ENCODE measurements at regions not wholly inside any gene's neighbourhood (a gene's known extent, or its start where the extent isn't known, plus 50 kb on each side); places are given as distances from the start of the nearest gene placed in this dataset.
"Not testable (repeated sequence)": the region's sequence is repeated elsewhere in the genome, so short reads cannot be mapped to it uniquely, and the experiment has no call there.

DNA sequence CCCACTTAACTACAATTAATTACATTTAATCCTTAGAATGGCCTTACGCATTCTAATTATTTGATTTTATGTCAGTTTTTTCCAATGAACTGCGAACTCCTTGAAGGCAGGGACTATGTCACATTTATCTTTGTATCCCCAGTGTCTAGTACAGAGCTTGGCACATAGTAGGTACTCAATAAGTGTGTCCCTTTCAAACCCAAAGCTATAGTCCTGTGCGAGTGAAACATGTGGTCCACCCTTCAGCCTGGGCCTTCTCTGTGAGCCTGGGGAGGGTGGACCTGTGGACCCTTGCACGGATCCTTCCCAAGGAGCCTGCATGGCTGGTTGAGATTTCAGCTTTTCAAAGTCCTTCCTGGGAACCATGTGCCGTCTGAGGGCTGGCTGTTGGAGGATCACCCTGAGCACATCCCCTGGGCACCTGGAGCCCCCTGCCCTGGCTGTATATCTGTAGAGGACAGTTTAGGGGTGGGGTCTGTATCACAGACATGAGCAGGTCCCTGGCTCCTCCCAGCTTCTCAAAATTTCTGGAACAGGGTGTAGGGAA is 103.1 kb downstream of the IER5 start:
- no peak for DNase-seq (ENCODE audit: extremely low read depth, low read depth)

DNA sequence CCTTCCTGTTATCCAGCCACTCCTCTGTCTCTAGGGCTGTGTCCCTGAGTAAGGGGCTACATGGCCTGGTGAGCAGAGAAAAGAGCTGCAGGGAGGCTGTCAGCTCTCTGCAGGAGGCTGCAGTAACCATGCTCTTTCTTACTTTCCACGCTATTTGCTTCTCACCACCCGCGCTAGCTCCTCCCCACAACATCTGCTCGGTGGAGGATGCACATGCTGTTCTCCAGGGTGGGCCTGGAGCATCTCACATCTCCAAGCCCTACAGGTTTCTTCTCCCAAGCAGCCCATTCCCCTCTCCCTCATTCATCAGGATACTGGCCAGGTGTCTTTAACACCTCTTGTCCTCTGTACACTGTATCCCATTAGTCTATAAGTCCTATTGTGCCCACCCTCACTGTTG is 103.8 kb downstream of the IER5 start:
- DNase-seq (ENCODE audit: extremely low read depth, low read depth), result no peak

DNA sequence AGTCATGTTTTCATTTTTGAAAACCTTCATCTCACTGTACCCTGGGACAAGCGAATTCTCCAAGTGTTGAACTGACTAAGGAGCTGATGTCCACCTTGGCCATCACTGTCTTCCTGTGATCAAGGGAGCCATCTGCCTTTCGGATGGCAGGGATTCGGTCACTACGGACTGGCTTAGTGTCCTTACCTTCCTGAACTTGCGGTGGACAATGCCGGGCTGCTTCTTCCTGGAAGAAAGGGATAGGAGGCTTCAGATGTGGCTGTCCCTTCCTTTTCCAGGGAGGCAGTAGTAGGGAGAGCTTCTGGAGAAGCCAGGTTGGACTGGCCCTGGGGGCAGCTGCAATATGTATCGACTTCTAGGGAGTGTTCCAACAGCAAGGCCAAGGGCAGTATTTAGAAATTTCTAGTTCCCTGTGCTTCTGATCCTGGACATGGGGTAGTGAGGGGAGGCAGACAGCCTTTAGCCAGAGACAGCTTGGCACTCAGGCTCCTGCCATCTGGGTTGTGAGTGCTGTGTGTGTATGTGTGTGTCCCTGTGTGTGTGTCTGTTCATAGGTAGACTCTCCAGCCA is 114.6 kb downstream of the IER5 start:
- DNase-seq (ENCODE audit: extremely low read depth, low read depth), result no peak

DNA sequence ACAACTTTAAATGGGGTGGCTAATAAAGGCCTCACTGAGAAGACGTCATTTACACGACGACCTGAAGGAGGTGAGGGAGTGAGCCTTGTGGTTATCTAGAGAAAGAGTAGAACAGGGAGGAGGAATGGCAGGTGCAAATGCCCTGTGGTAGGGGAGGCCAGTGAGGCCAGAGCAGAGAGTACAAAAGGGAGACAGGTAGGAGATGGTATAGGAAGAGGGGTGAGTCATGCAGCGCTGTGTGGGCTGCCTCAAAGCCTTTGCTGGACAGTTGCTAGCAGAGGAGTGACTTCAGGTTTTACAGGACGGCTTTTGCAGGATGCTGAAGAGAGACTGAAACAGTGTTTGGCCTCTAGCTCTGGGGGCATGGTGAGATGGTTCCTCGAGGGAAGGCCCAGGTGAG is 116.0 kb downstream of the IER5 start:
- DNase-seq (ENCODE audit: extremely low read depth, low read depth), result no peak

DNA sequence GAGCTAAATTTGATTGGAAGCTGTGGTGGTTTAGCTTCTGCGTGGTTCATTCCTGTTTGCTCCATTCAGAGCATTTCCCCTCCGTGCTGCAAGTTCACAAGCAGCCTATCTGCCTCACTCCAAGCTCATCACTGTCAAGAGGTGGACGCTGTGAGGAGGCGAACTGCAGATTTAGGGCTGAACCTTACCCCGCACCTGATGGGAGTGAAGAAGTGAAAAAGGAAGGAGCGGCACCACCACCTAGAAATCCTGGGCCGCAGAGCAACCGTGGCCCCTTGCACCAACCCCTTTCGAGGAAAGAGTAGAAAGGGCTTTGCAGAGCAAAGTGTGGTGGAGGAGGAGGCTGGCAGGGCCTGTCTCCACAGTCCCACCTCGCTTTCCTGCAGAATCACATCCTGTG is 117.4 kb downstream of the IER5 start:
- no peak for DNase-seq (ENCODE audit: extremely low read depth, low read depth)

DNA sequence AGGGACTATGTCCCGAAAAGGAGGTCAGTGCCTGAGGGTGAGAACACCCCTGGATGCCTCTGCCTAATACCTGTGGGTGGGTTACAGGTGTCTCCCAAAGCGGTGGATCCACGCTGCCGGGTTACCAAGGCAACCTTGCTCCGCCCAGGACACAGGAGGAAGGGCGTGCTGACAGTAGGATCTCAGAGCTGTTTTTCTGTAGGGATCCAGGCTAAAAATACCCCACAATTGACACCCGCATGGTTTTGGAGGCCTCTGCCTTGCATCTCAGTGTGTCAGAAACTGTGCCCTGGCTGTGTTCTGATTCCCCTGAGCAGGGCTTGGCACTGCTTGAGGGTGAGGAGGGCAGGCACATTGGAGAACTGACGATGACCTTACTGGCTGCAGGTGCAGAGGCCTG is 118.0 kb downstream of the IER5 start:
- no peak for DNase-seq (ENCODE audit: extremely low read depth, low read depth)

DNA sequence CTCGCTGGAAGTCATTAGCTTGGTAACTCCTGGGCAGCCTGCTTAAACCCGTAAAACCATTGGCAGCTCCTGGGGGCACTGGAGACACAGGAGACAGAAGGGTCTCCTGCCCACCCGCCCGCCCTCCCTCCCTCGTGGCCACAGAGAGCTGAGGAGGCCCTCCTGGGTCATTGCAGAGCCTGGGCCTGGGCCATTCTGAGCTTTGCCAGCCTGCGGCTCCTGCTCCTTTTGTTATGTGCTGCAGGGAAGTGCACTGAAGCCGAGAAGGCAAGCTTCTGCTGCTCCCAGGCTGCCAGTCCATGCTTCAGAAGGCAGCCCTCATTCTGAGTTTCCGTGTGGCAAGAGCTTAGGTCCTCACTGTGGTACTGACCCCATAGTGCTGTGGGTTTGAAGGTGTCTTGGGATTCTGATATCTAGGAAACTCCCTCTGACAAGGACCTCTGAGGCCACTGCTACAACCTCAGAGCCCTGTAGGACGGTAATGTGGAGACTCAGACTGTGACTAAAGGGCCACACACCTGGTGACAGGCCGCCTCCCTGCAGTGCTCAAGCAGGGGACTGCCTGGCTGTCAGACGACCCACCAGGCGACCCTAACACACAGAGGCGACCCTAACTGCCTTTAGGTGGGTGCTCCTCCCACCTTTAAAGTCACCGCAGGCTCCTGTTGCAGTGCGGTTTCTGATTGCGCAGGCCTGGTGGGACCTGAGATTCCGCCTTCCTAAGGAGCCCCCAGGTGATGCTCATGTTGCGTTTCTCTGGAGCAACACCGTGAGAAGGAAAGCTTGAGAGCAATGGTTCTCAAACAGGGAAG is 118.7 kb downstream of the IER5 start:
- DNase-seq (ENCODE audit: extremely low read depth, low read depth), result no peak

DNA sequence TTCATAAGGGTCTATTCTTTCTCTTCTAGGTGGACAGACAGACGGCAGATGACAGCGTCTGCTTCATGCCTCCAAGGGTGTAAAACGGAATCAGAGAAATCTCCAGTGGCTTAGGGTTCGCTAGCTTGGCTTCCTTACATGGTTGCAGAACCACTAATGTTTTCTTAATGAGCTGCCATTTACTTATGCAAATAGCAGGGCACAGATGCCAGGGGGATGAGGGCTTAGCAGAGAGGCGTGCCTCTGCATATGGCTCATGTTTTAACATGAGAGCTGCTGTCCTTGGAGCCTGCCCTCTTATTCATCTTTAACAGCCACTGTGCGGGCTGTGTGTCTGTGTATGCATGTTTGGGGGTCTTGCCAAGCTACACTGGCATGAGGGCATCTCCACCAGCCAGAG is 119.6 kb downstream of the IER5 start:
- DNase-seq (ENCODE audit: extremely low read depth, low read depth), result no peak

DNA sequence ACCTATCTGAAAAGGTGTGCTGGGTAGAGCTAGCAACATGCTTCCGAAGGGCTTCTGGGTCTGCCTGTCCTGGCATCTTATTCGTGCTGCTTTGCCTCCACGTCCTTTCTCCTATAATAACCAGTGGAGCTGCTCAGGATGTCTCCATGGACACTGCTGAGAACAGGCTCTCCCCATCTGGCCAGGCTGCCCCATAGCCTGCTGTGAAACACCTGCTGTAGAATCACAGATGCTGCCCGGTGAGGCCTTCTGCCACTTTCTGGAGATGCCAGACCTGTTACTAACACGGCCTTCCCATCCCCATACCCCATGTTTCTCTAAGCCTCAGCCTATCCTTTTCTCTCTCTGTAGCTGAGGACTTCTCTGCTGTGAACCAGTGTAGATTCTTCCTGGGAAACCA is 120.5 kb downstream of the IER5 start:
- DNase-seq (ENCODE audit: extremely low read depth, low read depth), result no peak

DNA sequence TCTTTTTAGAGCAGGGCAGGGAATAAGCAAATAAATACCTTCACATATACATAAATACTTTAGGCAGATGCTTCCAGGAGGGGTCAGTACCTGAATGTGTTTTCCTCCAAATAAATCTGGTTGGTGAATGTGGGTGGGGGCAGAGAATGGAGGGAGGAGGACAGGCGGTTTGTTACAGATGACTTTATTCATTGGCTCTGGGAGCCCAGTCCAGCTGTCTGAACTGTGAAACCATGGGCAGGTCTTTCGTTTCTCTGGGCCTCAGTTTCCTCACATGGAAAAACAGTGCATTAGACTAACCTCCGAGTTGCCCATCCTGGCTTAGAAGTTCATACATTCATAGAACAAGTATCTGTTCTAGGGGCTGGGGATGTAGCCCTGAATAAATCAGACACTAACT is 124.6 kb downstream of the IER5 start:
- no peak for DNase-seq (ENCODE audit: extremely low read depth, low read depth)

DNA sequence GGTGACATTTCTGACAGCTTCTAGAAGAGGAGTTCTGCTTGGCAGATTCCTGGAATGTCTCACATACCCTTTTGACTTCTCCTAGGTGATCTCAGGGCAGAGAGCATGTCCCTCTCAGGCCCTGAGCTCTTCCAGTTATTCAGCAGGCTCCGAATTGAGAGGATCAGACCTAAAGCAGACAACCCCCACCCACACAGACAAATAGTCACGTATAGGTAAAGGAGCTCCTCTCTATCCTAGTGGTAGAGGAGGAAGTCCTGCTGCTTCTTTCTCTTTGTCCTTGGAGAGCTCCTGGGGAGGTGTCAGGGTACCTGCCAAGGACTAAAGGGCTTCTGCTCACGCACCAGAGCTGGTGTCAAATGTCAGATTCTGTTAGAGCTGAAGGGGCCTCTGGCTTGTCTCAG is 128.1 kb downstream of the IER5 start:
- DNase-seq (ENCODE audit: extremely low read depth, low read depth), result no peak

DNA sequence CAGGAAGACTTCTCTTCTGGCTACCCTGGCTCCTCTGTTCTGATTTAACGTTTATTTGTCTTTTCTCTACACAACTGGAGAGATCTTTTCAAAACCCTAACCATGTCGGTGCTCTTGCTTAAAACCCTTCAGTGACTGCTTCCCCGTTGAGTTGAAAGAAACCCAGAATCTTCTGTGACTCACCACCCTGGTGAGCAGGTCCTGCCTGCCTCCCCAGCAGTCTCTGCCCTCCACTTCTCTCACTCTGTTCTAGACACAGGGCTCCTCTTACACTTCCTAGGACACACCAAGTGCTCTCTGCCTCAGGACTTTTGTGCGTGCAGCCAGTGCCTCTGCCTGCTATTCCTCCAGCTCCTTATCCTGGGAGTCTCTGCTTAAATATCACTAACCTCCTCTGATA is 131.4 kb downstream of the IER5 start:
- DNase-seq (ENCODE audit: extremely low read depth, low read depth), result no peak

DNA sequence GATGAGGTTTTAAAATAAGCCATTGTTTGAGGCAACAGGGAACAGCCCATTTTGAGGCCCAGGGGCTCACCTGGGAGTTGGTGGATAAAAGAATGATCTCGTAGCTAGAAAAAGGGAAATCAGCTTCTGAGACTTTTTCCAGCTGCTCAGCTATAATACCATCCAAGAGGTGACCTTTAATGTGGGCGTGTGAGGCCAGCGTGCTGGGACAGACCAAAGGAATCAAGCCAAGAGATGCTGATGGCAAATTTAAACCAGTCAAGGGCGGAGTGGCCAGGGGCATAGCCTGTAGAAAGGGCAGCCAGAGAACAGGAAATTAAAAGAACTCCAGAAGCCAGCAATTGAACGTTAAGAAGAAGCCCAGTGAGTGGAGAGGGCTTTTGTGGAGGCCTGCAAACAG is 132.6 kb downstream of the IER5 start:
- DNase-seq (ENCODE audit: extremely low read depth, low read depth), result no peak

DNA sequence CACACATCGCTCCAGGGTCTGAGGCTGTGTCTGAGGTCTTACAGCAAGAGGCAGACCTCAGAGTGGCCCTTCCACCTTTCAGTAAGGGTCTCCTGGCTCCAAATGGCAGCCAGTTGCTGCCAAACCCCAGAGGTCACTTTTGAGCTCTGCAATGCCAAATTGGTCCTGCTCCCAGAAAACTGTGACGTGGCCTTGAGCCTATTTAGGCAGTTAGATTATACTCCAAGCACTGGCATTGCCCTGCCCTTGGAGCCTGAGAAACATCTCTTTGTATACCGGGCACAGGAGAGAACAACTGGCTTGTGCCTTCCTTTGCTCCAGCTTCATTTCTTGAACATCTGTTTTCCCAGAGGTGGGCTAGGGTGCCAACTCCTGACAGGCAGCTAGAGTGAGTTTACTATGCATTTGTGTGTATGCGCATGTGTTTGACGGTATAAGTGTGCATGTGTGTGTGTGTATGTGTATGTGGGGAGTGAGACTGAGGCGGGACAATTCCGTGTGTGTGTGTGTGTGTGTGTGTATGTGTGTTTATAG is 134.5 kb downstream of the IER5 start:
- no peak for DNase-seq (ENCODE audit: extremely low read depth, low read depth)

DNA sequence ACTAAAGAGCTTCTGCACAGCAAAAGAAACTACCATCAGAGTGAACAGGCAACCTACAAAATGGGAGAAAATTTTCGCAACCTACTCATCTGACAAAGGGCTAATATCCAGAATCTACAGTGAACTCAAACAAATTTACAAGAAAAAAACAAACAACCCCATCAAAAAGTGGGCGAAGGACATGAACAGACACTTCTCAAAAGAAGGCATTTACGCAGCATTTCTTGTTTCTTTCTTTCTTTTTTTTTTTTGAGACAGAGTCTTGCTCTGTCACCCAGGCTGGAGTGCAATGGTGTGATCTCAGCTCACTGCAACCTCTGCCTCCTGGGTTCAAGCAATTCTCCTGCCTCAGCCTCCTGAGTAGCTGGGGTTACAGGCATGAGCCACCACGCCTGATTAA is 138.2 kb downstream of the IER5 start:
- DNase-seq (ENCODE audit: extremely low read depth, low read depth), result not testable (repeated sequence)

DNA sequence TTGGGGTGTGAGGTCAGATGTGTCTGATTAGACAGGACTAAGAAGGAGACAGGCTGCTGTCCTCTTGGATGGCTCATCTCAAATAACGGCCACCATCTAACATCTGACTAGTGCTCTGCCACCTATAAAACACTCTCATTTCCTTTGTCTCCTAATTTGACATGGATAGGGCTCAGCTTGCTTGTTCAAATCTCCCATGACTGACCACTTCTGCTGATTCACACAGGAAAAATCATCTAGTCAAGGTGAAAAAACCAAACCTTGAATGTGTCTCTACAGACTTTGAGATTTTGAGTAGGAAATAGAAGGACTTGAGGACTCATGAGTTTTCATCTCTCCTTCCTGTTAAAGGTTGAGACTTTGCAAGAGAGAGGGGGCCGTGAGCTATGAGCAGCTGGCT is 150.6 kb downstream of the IER5 start:
- DNase-seq (ENCODE audit: extremely low read depth, low read depth), result no peak

DNA sequence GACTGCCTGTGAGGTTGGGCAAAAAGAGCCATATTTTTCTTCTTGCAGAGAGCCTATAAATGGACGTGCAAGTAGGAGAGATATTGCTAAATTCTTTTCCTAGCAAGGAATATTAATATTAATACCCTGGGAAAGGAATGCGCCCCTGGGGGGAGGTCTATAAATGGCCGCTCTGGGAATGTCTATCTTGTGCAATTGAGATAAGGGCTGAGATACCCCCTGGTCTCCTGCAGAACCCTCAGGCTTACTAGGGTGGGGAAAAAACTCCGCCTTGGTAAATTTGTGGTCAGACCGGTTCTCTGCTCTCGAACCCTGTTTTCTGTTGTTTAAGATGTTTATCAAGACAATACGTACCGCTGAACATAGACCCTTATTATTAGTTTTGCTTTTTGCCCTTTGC is 157.8 kb downstream of the IER5 start:
- not testable (repeated sequence) for DNase-seq (ENCODE audit: extremely low read depth, low read depth)

DNA sequence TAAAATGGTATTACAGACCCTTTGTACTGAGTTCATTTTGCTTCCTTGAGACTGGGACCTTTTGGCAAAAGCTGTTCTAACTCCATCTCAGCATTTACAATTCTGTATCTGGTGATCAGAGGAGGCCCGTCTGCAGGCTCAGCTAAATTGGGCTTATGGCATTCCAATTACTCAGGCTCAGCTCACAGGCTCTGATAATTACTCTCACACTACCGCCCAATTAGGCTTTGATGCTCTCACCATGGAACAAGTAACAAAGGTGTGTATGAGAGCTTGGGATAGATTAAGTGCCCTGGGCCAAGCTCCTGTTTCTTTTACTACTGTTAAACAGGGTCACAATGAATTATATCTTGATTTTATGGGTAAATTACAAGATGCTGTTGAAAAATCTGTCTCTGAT is 159.9 kb downstream of the IER5 start:
- not testable (repeated sequence) for DNase-seq (ENCODE audit: extremely low read depth, low read depth)

DNA sequence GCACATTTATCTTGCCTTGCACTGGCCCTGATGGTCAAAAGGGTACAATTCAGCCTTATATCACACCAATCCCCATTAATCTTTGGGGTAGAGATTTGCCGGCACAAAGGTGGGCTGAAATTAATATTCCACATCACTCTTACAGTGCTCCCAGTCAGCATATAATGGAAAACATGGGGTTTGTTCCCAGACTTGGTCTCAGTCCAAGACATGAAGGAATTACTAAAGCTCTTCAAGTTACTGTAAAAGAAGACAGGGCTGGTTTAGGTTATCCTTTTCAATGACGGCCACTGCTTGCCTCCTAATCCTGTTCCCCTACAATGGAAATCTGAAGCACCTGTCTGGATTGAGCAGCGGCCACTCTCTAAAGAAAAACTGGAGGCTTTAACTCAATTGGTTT is 160.7 kb downstream of the IER5 start:
- no peak for DNase-seq (ENCODE audit: extremely low read depth, low read depth)

DNA sequence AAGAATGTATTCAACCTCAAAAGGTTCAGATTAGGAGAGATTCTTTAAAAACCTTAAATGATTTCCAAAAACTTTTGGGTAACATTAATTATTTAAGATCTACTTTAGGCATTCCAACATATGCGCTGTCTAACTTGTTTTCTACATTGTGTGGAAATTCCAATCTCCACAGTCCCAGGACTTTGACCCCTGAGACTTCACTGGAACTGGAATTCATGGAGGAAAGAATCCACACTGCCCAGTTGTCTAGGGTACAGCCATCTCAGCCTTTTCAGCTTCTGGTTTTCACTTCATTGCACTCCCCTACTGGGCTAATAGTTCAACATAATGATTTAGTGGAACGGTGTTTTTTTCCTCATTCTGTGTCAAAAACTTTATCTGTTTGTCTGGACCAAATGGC is 161.5 kb downstream of the IER5 start:
- no peak for DNase-seq (ENCODE audit: extremely low read depth, low read depth)

DNA sequence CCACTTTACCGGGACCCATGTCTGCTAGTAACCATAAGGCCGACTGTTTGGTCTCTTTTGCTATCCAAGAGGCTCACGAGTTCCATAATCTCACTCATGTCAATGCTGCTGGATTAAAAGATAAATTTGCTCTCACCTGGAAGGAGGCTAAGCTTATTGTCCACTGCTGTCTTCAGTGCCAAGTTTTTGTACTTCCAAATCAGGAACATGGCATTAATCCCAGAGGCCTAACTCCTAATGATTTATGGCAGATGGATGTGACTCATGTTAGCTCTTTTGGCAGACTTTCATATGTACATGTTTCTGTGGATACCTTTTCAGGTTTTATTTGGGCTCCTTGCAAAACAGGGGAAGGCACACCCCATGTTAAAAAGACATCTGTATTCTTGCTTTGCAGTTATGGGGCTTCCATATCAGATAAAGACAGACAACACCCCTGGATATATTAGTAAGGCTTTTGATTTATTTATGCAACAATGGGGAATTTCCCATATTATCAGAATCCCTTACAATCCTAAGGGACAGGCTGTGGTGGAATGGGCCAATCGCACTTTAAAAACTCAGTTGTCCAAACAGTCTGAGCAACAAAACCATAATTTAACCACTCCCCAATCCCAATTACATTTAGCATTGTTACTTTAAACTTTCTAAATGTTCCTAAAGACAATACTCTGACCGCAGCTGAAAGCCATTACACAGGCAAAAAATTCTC is 162.7 kb downstream of the IER5 start:
- peak; percentile 2 for DNase-seq (ENCODE audit: extremely low read depth, low read depth)

DNA sequence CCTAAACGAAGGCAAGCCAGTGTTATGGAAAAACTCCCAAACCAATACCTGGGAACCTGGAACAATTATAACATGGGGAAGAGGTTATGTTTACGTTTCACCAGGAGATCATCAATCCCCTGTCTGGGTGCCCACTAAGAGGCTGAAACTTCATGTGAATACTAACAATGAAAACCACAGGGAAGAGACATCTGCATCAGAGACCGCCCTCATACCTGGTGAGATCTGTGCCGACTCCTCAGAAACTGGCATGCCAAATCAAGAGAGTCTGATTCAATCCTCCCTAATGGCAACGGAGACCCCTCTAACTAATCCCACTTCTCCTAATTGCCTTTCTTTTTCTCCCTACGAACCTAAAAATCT is 163.2 kb downstream of the IER5 start:
- DNase-seq (ENCODE audit: extremely low read depth, low read depth), result no peak

All from NCI-H460 (cell line).